ENCODE measurements at regions not wholly inside any gene's neighbourhood (a gene's known extent, or its start where the extent isn't known, plus 50 kb on each side); places are given as distances from the start of the nearest gene placed in this dataset.

DNA sequence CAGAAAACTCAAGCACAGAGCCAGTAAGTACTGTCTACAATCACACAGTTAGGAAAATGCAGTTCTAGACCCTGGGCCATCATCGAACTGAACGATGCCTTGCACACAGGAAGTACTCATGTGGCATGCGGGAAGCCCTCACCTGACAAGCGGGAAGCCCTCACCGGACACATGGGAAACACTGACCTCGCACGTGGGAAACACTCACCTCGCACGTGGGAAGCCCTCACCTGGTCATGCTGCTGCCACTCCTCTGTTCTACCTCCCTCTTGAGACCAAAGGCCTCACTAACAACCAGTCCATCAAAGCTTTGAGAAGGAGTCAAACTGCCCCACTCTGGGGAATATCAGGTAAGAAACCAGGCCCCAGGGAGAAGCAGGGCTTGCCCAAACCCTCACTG, 105.6 kb upstream of the PTPRT start:
- TF ChIP-seq, protein P1, sequence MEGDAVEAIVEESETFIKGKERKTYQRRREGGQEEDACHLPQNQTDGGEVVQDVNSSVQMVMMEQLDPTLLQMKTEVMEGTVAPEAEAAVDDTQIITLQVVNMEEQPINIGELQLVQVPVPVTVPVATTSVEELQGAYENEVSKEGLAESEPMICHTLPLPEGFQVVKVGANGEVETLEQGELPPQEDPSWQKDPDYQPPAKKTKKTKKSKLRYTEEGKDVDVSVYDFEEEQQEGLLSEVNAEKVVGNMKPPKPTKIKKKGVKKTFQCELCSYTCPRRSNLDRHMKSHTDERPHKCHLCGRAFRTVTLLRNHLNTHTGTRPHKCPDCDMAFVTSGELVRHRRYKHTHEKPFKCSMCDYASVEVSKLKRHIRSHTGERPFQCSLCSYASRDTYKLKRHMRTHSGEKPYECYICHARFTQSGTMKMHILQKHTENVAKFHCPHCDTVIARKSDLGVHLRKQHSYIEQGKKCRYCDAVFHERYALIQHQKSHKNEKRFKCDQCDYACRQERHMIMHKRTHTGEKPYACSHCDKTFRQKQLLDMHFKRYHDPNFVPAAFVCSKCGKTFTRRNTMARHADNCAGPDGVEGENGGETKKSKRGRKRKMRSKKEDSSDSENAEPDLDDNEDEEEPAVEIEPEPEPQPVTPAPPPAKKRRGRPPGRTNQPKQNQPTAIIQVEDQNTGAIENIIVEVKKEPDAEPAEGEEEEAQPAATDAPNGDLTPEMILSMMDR (IDR thresholded peaks at IDR 0.05), result no peak
- TF ChIP-seq POLR2A (IDR thresholded peaks at IDR 0.05) (no peak), EP300 (IDR thresholded peaks at IDR 0.05; ENCODE audit: low read depth) (no peak)
